ENCODE measurements at regions not wholly inside any gene's neighbourhood (a gene's known extent, or its start where the extent isn't known, plus 50 kb on each side); places are given as distances from the start of the nearest gene placed in this dataset.

DNA sequence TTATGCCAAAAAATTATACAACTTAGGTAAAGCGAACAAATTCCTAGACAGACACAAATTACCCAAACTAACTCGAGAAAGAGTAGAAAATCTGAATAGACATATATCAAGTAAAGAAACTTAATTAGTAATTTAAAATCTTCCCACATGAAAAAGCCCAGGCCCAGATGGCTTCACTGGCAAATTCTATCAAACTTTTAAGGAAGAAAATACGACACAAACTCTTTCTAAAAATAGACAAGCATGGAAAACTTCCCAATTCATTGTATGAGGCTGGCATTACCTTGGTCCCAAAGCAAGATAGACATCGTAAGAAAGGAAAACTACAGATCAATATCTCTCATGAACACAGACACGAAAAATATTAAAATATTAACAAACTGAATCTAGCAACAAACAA, 135.3 kb downstream of the DRD1 start:
- H4K20me1 ChIP-seq (ENCODE audit: insufficient read depth, low read length): no peaks in the 10 kb centered on the region
- H3K9me3 ChIP-seq (ENCODE audit: low read length): no peaks in the 10 kb centered on the region
- H3K4me2 ChIP-seq (ENCODE audit: low read length): no peak overlapping the region
- CTCF ChIA-PET (ENCODE audit: unreplicated experiment): no interaction called here
- no peak overlapping the region for H2AFZ ChIP-seq (ENCODE audit: low read length)
- H3K4me3 ChIP-seq (ENCODE audit: low read depth, low read length, poor library complexity, severe bottlenecking): no peak overlapping the region
- TF ChIP-seq, protein P1, sequence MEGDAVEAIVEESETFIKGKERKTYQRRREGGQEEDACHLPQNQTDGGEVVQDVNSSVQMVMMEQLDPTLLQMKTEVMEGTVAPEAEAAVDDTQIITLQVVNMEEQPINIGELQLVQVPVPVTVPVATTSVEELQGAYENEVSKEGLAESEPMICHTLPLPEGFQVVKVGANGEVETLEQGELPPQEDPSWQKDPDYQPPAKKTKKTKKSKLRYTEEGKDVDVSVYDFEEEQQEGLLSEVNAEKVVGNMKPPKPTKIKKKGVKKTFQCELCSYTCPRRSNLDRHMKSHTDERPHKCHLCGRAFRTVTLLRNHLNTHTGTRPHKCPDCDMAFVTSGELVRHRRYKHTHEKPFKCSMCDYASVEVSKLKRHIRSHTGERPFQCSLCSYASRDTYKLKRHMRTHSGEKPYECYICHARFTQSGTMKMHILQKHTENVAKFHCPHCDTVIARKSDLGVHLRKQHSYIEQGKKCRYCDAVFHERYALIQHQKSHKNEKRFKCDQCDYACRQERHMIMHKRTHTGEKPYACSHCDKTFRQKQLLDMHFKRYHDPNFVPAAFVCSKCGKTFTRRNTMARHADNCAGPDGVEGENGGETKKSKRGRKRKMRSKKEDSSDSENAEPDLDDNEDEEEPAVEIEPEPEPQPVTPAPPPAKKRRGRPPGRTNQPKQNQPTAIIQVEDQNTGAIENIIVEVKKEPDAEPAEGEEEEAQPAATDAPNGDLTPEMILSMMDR (conservative IDR thresholded peaks at IDR 0.05; ENCODE audit: low read length): no peak
- no peak for TF ChIP-seq EZH2phosphoT487 (IDR thresholded peaks at IDR 0.05; ENCODE audit: borderline replicate concordance, low read depth, low read length)
- POLR2A ChIA-PET: no interaction called here
- H3K9me2 ChIP-seq (ENCODE audit: insufficient read depth, low read length): no peaks in the 10 kb centered on the region
- intact Hi-C loops (cut with micrococcal nuclease; ENCODE audit: unreplicated experiment): no loop called here
- no peak overlapping the region for H3K27ac ChIP-seq (ENCODE audit: low read depth, low read length, poor library complexity, severe bottlenecking)
- H3K4me1 ChIP-seq (ENCODE audit: insufficient read depth, low read length, poor library complexity, severe bottlenecking): no peaks in the 10 kb centered on the region
- no TSS peak for BruUV-seq (replicated peaks)
- H3K36me3 ChIP-seq (ENCODE audit: insufficient read depth, low read length): no peaks in the 10 kb centered on the region
- DNase-seq (ENCODE audit: low spot score): no peak
- no peaks in the 10 kb centered on the region for H3K79me2 ChIP-seq (ENCODE audit: insufficient read depth, low read depth, low read length)

DNA sequence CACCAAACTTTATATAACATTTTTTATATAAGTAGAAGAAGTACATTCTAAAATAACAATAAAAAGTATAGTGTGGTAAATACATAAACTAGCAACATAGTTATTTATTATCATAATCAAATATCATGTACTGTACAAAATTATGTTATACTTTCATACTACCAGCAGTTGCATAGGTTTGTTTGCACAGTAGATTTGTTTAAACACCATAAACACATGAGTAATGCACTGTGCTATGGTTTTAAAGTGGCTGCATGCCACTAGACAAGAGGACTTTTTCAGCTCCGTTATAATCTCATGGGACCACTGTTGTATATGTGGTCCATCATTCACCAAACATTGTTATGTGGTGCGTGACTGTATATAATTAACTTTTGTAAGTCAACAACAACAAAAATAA, 137.6 kb downstream of the DRD1 start:
- TF ChIP-seq, protein P1 (conservative IDR thresholded peaks at IDR 0.05; ENCODE audit: low read length): no peak
- TF ChIP-seq EZH2phosphoT487 (IDR thresholded peaks at IDR 0.05; ENCODE audit: borderline replicate concordance, low read depth, low read length): no peak
- ChIA-PET CTCF (ENCODE audit: unreplicated experiment) (no interaction called here), POLR2A (no interaction called here)
- H3K36me3 ChIP-seq (ENCODE audit: insufficient read depth, low read length): no peaks in the 10 kb centered on the region
- no peaks in the 10 kb centered on the region for H3K9me3 ChIP-seq (ENCODE audit: low read length)
- no peak overlapping the region for H2AFZ ChIP-seq (ENCODE audit: low read length)
- H3K4me3 ChIP-seq (ENCODE audit: low read depth, low read length, poor library complexity, severe bottlenecking): no peak overlapping the region
- H3K4me2 ChIP-seq (ENCODE audit: low read length): no peak overlapping the region
- no peak for DNase-seq (ENCODE audit: low spot score)
- no TSS peak for BruUV-seq (replicated peaks)
- H4K20me1 ChIP-seq (ENCODE audit: insufficient read depth, low read length): no peaks in the 10 kb centered on the region
- H3K4me1 ChIP-seq (ENCODE audit: insufficient read depth, low read length, poor library complexity, severe bottlenecking): no peaks in the 10 kb centered on the region
- H3K9me2 ChIP-seq (ENCODE audit: insufficient read depth, low read length): no peaks in the 10 kb centered on the region
- no peaks in the 10 kb centered on the region for H3K79me2 ChIP-seq (ENCODE audit: insufficient read depth, low read depth, low read length)
- intact Hi-C loops (cut with micrococcal nuclease; ENCODE audit: unreplicated experiment): no loop called here
- no peak overlapping the region for H3K27ac ChIP-seq (ENCODE audit: low read depth, low read length, poor library complexity, severe bottlenecking)

DNA sequence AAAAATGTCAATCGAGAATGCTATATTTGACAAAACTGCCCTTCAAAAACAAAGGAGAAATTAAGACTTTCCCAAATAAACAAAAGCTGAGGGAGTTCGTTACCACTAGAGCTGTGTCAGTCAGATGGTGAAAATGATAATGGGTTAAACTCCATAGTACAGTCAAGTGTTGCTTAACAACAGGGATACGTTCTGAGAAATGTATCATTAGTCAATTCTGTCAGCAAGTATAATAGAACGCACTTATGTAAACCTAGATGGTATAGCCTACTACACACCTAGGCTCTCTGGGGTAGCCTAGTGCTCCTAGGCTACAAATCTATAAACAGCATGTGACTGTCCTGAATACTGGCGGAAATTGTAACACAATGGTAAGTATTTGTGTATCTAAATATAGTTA, 138.7 kb downstream of the DRD1 start:
- intact Hi-C loops (cut with micrococcal nuclease; ENCODE audit: unreplicated experiment): no loop called here
- TF ChIP-seq, protein P1 (conservative IDR thresholded peaks at IDR 0.05; ENCODE audit: low read length): no peak
- TF ChIP-seq EZH2phosphoT487 (IDR thresholded peaks at IDR 0.05; ENCODE audit: borderline replicate concordance, low read depth, low read length): no peak
- Histone ChIP-seq H3K36me3 (ENCODE audit: insufficient read depth, low read length) (no peaks in the 10 kb centered on the region), H3K27ac (ENCODE audit: low read depth, low read length, poor library complexity, severe bottlenecking) (no peak overlapping the region), H3K9me3 (ENCODE audit: low read length) (no peaks in the 10 kb centered on the region), H2AFZ (ENCODE audit: low read length) (no peak overlapping the region), H4K20me1 (ENCODE audit: insufficient read depth, low read length) (no peaks in the 10 kb centered on the region), H3K4me1 (ENCODE audit: insufficient read depth, low read length, poor library complexity, severe bottlenecking) (no peaks in the 10 kb centered on the region), H3K9me2 (ENCODE audit: insufficient read depth, low read length) (no peaks in the 10 kb centered on the region), H3K79me2 (ENCODE audit: insufficient read depth, low read depth, low read length) (no peaks in the 10 kb centered on the region), H3K4me2 (ENCODE audit: low read length) (no peak overlapping the region), H3K4me3 (ENCODE audit: low read depth, low read length, poor library complexity, severe bottlenecking) (no peak overlapping the region)
- POLR2A ChIA-PET: interaction anchor here (0.7 kb wide), 1 partner anchor 24 kb away, joined by 4 read pairs; no protein-coding TSS in a partner anchor
- no TSS peak for BruUV-seq (replicated peaks)
- CTCF ChIA-PET (ENCODE audit: unreplicated experiment): no interaction called here
- DNase-seq (ENCODE audit: low spot score): no peak
